ENCODE measurements at regions not wholly inside any gene's neighbourhood (a gene's known extent, or its start where the extent isn't known, plus 50 kb on each side); places are given as distances from the start of the nearest gene placed in this dataset.
"Not testable (repeated sequence)": the region's sequence is repeated elsewhere in the genome, so short reads cannot be mapped to it uniquely, and the experiment has no call there.

- no TSS peak for BruUV-seq (replicated peaks)
- no peaks in the 10 kb centered on the region for H3K36me3 Mint-ChIP-seq (ENCODE audit: insufficient read depth, unreplicated experiment)
- H3K4me3 Mint-ChIP-seq (ENCODE audit: low read depth, unreplicated experiment), result no peak overlapping the region
- CTCF ChIA-PET, result no interaction called here
- H3K27ac Mint-ChIP-seq (ENCODE audit: unreplicated experiment), result no peak overlapping the region
- DNase-seq, result no peak
- intact Hi-C loops (cut with micrococcal nuclease; ENCODE audit: unreplicated experiment), result no loop called here
- H3K27me3 Mint-ChIP-seq (ENCODE audit: unreplicated experiment), result no peaks in the 10 kb centered on the region
- no peak for TF ChIP-seq CTCF (IDR thresholded peaks at IDR 0.05; ENCODE audit: unreplicated experiment)
- H3K9me3 Mint-ChIP-seq (ENCODE audit: low read depth, unreplicated experiment), result peaks cover 7% of the 10 kb centered on the region
- H3K4me1 Mint-ChIP-seq (ENCODE audit: low read depth, unreplicated experiment), result peaks cover 10% of the 10 kb centered on the region
These were observed 343.6 kb upstream of the IGFBP3 start for GRCh38 chr7:46264646-46265045.

- H3K9me3 Mint-ChIP-seq (ENCODE audit: low read depth, unreplicated experiment); CTCF ChIA-PET; BruUV-seq (replicated peaks); H3K4me3 Mint-ChIP-seq (ENCODE audit: low read depth, unreplicated experiment); intact Hi-C loops (cut with micrococcal nuclease; ENCODE audit: unreplicated experiment); H3K27ac Mint-ChIP-seq (ENCODE audit: unreplicated experiment); H3K36me3 Mint-ChIP-seq (ENCODE audit: insufficient read depth, unreplicated experiment); H3K27me3 Mint-ChIP-seq (ENCODE audit: unreplicated experiment); DNase-seq: not testable (repeated sequence)
- H3K4me1 Mint-ChIP-seq (ENCODE audit: low read depth, unreplicated experiment), result peaks cover 40% of the 10 kb centered on the region
These were observed 340.6 kb upstream of the IGFBP3 start for GRCh38 chr7:46261638-46262037.

- no TSS peak for BruUV-seq (replicated peaks)
- no peak for TF ChIP-seq CTCF (IDR thresholded peaks at IDR 0.05; ENCODE audit: unreplicated experiment)
- Mint-ChIP-seq H3K4me1 (ENCODE audit: low read depth, unreplicated experiment) (peaks cover 40% of the 10 kb centered on the region), H3K4me3 (ENCODE audit: low read depth, unreplicated experiment) (no peak overlapping the region), H3K36me3 (ENCODE audit: insufficient read depth, unreplicated experiment) (no peaks in the 10 kb centered on the region), H3K27ac (ENCODE audit: unreplicated experiment) (peak overlapping the region; percentile 19), H3K9me3 (ENCODE audit: low read depth, unreplicated experiment) (peaks cover 7% of the 10 kb centered on the region), H3K27me3 (ENCODE audit: unreplicated experiment) (no peaks in the 10 kb centered on the region)
- CTCF ChIA-PET, result interaction anchor here (0.7 to 1.2 kb wide), 3 partner anchors 22 to 46 kb away, joined by 4 to 10 read pairs (median 4); no protein-coding TSS in a partner anchor
- intact Hi-C loops (cut with micrococcal nuclease; ENCODE audit: unreplicated experiment), result no loop called here
- no peak for DNase-seq
These were observed 338.9 kb upstream of the IGFBP3 start for GRCh38 chr7:46259947-46260346.

GRCh38 chr7:46257761-46258448 lies 336.8 kb upstream of the IGFBP3 start:
- Mint-ChIP-seq H3K4me3 (ENCODE audit: low read depth, unreplicated experiment) (peak overlapping the region; percentile 0), H3K27ac (ENCODE audit: unreplicated experiment) (peak overlapping the region; percentile 76), H3K4me1 (ENCODE audit: low read depth, unreplicated experiment) (peaks cover 54% of the 10 kb centered on the region), H3K9me3 (ENCODE audit: low read depth, unreplicated experiment) (peaks cover 7% of the 10 kb centered on the region), H3K27me3 (ENCODE audit: unreplicated experiment) (no peaks in the 10 kb centered on the region), H3K36me3 (ENCODE audit: insufficient read depth, unreplicated experiment) (no peaks in the 10 kb centered on the region)
- no peak for TF ChIP-seq CTCF (IDR thresholded peaks at IDR 0.05; ENCODE audit: unreplicated experiment)
- intact Hi-C loops (cut with micrococcal nuclease; ENCODE audit: unreplicated experiment), result no loop called here
- CTCF ChIA-PET, result interaction anchor here (1.0 to 1.3 kb wide), 3 partner anchors 13 to 301 kb away, joined by 3 to 6 read pairs (median 3); no protein-coding TSS in a partner anchor
- DNase-seq, result peak; percentile 59
- BruUV-seq (replicated peaks), result no TSS peak

Data from Calu3 (cell line).